IMR-90 (cell line): ENCODE measurements at regions not wholly inside any gene's neighbourhood (a gene's known extent, or its start where the extent isn't known, plus 50 kb on each side); places are given as distances from the start of the nearest gene placed in this dataset.

Experiments
- CEBPB ChIP-seq: IDR thresholded peaks from 2 replicates; pipeline ENCODE4 v1.6.1; 2012; ENCODE audit warnings: low read depth, low read length, improper control_type of control experiment
- CTCF ChIP-seq: conservative IDR thresholded peaks from 2 replicates; pipeline ENCODE4 v1.5.1; 2012; ENCODE audit warnings: mild to moderate bottlenecking, low read depth, low read length, improper control_type of control experiment
- MAZ ChIP-seq: IDR thresholded peaks from 2 replicates; pipeline ENCODE4 v1.6.1; 2012; ENCODE audit warnings: low read depth, mild to moderate bottlenecking, low read length, improper control_type of control experiment, moderate library complexity, borderline replicate concordance
- MXI1 ChIP-seq: IDR thresholded peaks from 2 replicates; pipeline ENCODE4 v1.6.1; 2012; ENCODE audit warnings: low read depth, mild to moderate bottlenecking, low read length, moderate library complexity, borderline replicate concordance
- POLR2A ChIP-seq: IDR thresholded peaks from 2 replicates; pipeline ENCODE4 v1.6.1; 2012; ENCODE audit warnings: mild to moderate bottlenecking, low read depth, low read length
- RAD21 ChIP-seq: IDR thresholded peaks from 2 replicates; pipeline ENCODE4 v1.6.1; 2012; ENCODE audit warnings: low read length, improper control_type of control experiment

GRCh38 chr2:235141411-235142128 is 189.8 kb downstream of the SH3BP4 start:
- TF ChIP-seq RAD21 (no peak), CTCF (no peak), POLR2A (no peak), MXI1 (no peak), MAZ (no peak), CEBPB (no peak)
